ENCODE measurements at regions not wholly inside any gene's neighbourhood (a gene's known extent, or its start where the extent isn't known, plus 50 kb on each side); places are given as distances from the start of the nearest gene placed in this dataset.

- DNase-seq (ENCODE audit: low spot score): no peak
- Histone ChIP-seq H3K4me3 (no peak overlapping the region), H3K27me3 (replicated peaks; ENCODE audit: insufficient read depth) (no peaks in the 10 kb centered on the region), H3K27ac (no peak overlapping the region), H3K36me3 (no peaks in the 10 kb centered on the region), H3K9me3 (no peaks in the 10 kb centered on the region), H3K4me1 (replicated peaks) (no peaks in the 10 kb centered on the region)
- intact Hi-C loops (cut with DNase I): no loop called here
- WGBS: 49% methylated on average over 3 of the region's 3 CpGs
- no peak for TF ChIP-seq POLR2A (IDR thresholded peaks at IDR 0.05)
- no peak for TF ChIP-seq CTCF (IDR thresholded peaks at IDR 0.05)
- TF ChIP-seq POLR2AphosphoS5 (IDR thresholded peaks at IDR 0.05): no peak
Measured at GRCh38 chr11:109926941-109927340, 166.3 kb upstream of the ZC3H12C start.

DNA sequence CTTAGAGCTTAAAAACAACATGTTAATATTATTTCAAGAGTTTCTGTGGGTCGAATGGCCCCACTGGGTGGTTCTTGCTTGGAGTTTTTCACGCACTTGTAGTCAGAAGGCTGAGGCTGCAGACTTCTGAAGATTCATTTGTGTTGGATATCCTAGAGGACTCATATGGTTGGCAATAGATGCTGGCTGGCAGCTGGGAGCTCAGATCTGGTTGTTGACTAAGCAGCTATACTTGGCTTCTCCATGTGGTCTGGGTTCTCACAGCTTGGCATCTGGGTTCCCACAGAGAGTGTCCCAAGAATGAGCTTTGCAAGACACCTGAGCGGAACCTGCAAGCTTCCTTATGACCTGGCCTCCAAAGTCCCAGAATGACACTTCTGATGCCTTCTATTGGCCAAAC lies 163.9 kb upstream of the ZC3H12C start:
- H3K27ac ChIP-seq: no peak overlapping the region
- intact Hi-C loops (cut with DNase I): no loop called here
- TF ChIP-seq CTCF (IDR thresholded peaks at IDR 0.05): no peak
- H3K36me3 ChIP-seq: no peaks in the 10 kb centered on the region
- no peak for DNase-seq (ENCODE audit: low spot score)
- 89% methylated on average over 3 of the region's 3 CpGs for WGBS
- no peak overlapping the region for H3K4me3 ChIP-seq
- no peaks in the 10 kb centered on the region for H3K27me3 ChIP-seq (replicated peaks; ENCODE audit: insufficient read depth)
- no peaks in the 10 kb centered on the region for H3K9me3 ChIP-seq
- H3K4me1 ChIP-seq (replicated peaks): no peaks in the 10 kb centered on the region

DNA sequence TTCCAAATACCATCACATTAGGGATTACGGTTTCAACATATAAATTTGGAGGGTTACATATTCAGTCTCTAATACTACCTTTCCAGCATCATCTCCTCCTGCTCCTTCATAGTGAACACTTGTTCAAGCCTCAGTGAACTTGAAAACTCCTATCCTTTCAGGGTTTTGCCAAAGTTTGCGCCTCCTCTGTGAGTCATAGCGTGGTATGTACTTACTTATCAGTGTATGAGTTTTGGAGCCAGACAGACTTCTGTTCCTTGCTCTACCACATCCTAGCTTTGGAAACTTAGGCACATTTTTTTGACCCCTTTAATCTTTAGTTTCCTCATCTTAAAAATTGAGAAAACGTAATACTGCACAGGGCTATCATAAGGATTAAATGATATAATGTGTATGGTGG lies 160.1 kb upstream of the ZC3H12C start:
- 77% methylated on average over 4 of the region's 4 CpGs for WGBS
- H3K4me3 ChIP-seq: no peak overlapping the region
- intact Hi-C loops (cut with DNase I): no loop called here
- no peak overlapping the region for H3K27ac ChIP-seq
- H3K4me1 ChIP-seq (replicated peaks): no peaks in the 10 kb centered on the region
- DNase-seq (ENCODE audit: low spot score): no peak
- H3K36me3 ChIP-seq: no peaks in the 10 kb centered on the region
- no peaks in the 10 kb centered on the region for H3K27me3 ChIP-seq (replicated peaks; ENCODE audit: insufficient read depth)
- H3K9me3 ChIP-seq: no peaks in the 10 kb centered on the region
- no peak for TF ChIP-seq POLR2A (IDR thresholded peaks at IDR 0.05)
- TF ChIP-seq CTCF (IDR thresholded peaks at IDR 0.05): no peak
- no peak for TF ChIP-seq POLR2AphosphoS5 (IDR thresholded peaks at IDR 0.05)

GRCh38 chr11:109934151-109934550 lies 159.0 kb upstream of the ZC3H12C start:
- H3K4me1 ChIP-seq (replicated peaks): no peaks in the 10 kb centered on the region
- H3K9me3 ChIP-seq: no peaks in the 10 kb centered on the region
- intact Hi-C loops (cut with DNase I): no loop called here
- no peak overlapping the region for H3K27ac ChIP-seq
- no peaks in the 10 kb centered on the region for H3K36me3 ChIP-seq
- H3K4me3 ChIP-seq: no peak overlapping the region
- 82% methylated on average over 2 of the region's 2 CpGs for WGBS
- TF ChIP-seq POLR2A (IDR thresholded peaks at IDR 0.05): no peak
- TF ChIP-seq POLR2AphosphoS5 (IDR thresholded peaks at IDR 0.05): no peak
- TF ChIP-seq CTCF (IDR thresholded peaks at IDR 0.05): no peak
- DNase-seq (ENCODE audit: low spot score): no peak
- no peaks in the 10 kb centered on the region for H3K27me3 ChIP-seq (replicated peaks; ENCODE audit: insufficient read depth)

DNA sequence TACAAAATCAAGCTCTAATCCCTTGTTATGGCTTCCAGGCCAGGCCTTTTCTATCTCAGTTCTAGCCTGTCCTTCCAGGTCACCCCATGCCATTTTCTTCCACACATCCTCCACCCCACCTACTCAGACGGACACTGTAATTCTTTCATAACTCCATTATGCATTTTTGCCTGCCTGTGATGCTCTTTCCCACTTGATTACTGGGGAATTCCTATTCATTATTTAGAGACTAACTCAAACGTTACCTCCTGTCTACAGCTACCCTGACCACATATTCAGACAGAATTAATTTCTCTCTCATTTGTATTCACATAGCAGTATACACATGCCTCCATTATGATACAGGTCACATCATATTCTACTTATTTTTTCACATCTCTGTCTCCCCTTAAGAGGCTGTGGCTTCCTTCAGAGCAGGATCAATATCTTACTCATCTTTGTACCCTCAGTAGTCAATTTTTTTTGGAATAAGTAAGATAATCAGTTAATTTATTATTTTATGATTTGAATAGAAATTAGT lies 156.5 kb upstream of the ZC3H12C start:
- H3K27me3 ChIP-seq (replicated peaks; ENCODE audit: insufficient read depth): no peaks in the 10 kb centered on the region
- no peak overlapping the region for H3K27ac ChIP-seq
- TF ChIP-seq CTCF (IDR thresholded peaks at IDR 0.05) (no peak), POLR2AphosphoS5 (IDR thresholded peaks at IDR 0.05) (no peak), POLR2A (IDR thresholded peaks at IDR 0.05) (no peak)
- no peaks in the 10 kb centered on the region for H3K9me3 ChIP-seq
- H3K36me3 ChIP-seq: no peaks in the 10 kb centered on the region
- no peak for DNase-seq (ENCODE audit: low spot score)
- H3K4me1 ChIP-seq (replicated peaks): no peaks in the 10 kb centered on the region
- H3K4me3 ChIP-seq: no peak overlapping the region
- intact Hi-C loops (cut with DNase I): loop anchor here (5.0 kb wide), 1 partner anchor 1239 kb away; no protein-coding TSS in a partner anchor
- WGBS: 65% methylated on average over 2 of the region's 2 CpGs

Measured in prostate gland (tissue), 2 donors.